GM23248 (cell line): ENCODE measurements at regions not wholly inside any gene's neighbourhood (a gene's known extent, or its start where the extent isn't known, plus 50 kb on each side); places are given as distances from the start of the nearest gene placed in this dataset.

Experiments
- DNase-seq: peaks from one replicate; pipeline ENCODE4 v3.0.0-alpha.2; 2015
- H2AFZ ChIP-seq: fragments of 200-600 bp; sonication (generic); 2 replicates; pipeline ENCODE4 v1.6.1; 2016; ENCODE audit warnings: antibody characterized with exemption
- H3F3A ChIP-seq: fragments of 200-600 bp; sonication (generic); 2 replicates; pipeline ENCODE4 v1.6.1; 2016; ENCODE audit warnings: mild to moderate bottlenecking, antibody characterized with exemption, mixed run types; ENCODE audit not compliant: insufficient read depth
- H3K27ac ChIP-seq: fragments of 200-600 bp; sonication (generic); 2 replicates; pipeline ENCODE4 v1.5.1; 2016; ENCODE audit warnings: mild to moderate bottlenecking
- H3K27me3 ChIP-seq: fragments of 200-600 bp; sonication (generic); replicated peaks from 2 replicates; pipeline ENCODE4 v1.6.1; 2016; ENCODE audit warnings: mild to moderate bottlenecking; ENCODE audit not compliant: insufficient read depth
- H3K36me3 ChIP-seq: fragments of 200-600 bp; sonication (generic); 2 replicates; pipeline ENCODE4 v1.6.1; 2016; ENCODE audit warnings: low read depth, mild to moderate bottlenecking
- H3K4me1 ChIP-seq: fragments of 200-600 bp; sonication (generic); 2 replicates; pipeline ENCODE4 v1.6.1; 2016; ENCODE audit warnings: mild to moderate bottlenecking; ENCODE audit not compliant: insufficient read depth
- H3K4me2 ChIP-seq: fragments of 200-600 bp; sonication (generic); one replicate; pipeline ENCODE4 v1.6.1; 2016; ENCODE audit warnings: mild to moderate bottlenecking; ENCODE audit not compliant: unreplicated experiment
- H3K4me3 ChIP-seq: fragments of 200-600 bp; sonication (generic); 2 replicates; pipeline ENCODE4 v1.5.1; 2016; ENCODE audit warnings: mild to moderate bottlenecking
- H3K79me2 ChIP-seq: fragments of 200-600 bp; sonication (generic); 2 replicates; pipeline ENCODE4 v1.6.1; 2016; ENCODE audit warnings: mild to moderate bottlenecking; ENCODE audit not compliant: insufficient read depth
- H3K9ac ChIP-seq: fragments of 200-600 bp; sonication (generic); 2 replicates; pipeline ENCODE4 v1.6.1; 2016; ENCODE audit warnings: mild to moderate bottlenecking
- H3K9me2 ChIP-seq: fragments of 200-600 bp; sonication (generic); 2 replicates; pipeline ENCODE4 v1.6.1; 2016; ENCODE audit warnings: mixed run types, mild to moderate bottlenecking, moderate library complexity; ENCODE audit not compliant: insufficient read depth
- H3K9me3 ChIP-seq: fragments of 200-600 bp; sonication (generic); one replicate; pipeline ENCODE4 v1.6.1; 2017; ENCODE audit warnings: low read depth
- H4K20me1 ChIP-seq: fragments of 200-600 bp; sonication (generic); 2 replicates; pipeline ENCODE4 v1.6.0; 2016; ENCODE audit not compliant: insufficient read depth
- EZH2 ChIP-seq: fragments of 200-600 bp; sonication (generic); IDR thresholded peaks from 2 replicates; pipeline ENCODE4 v1.6.1; 2018; ENCODE audit warnings: antibody characterized with exemption, mild to moderate bottlenecking; ENCODE audit not compliant: insufficient read depth, poor library complexity, severe bottlenecking
- EZH2phosphoT487 ChIP-seq: fragments of 200-600 bp; sonication (generic); IDR thresholded peaks from 2 replicates; pipeline ENCODE4 v1.6.1; 2018; ENCODE audit warnings: antibody characterized with exemption, moderate library complexity, mild to moderate bottlenecking, low read depth; ENCODE audit not compliant: insufficient read depth
- WGBS, 2 experiments: methylation state at CpG; one replicate each; pipeline ENCODE4 v1.1.6; 2015 to 2017; ENCODE audit warnings: low lambda C conversion rate in 2 of 2, low coverage in 1 of 2; ENCODE audit errors: missing lambda C conversion rate in 2 of 2; 5-methylcytosine and 5-hydroxymethylcytosine counted together
- in situ Hi-C: fragments of 300-500 bp; cut with MboI; formaldehyde crosslinking; loops from 2 replicates; pipeline ENCODE4 v1.15.0; 2020

DNA sequence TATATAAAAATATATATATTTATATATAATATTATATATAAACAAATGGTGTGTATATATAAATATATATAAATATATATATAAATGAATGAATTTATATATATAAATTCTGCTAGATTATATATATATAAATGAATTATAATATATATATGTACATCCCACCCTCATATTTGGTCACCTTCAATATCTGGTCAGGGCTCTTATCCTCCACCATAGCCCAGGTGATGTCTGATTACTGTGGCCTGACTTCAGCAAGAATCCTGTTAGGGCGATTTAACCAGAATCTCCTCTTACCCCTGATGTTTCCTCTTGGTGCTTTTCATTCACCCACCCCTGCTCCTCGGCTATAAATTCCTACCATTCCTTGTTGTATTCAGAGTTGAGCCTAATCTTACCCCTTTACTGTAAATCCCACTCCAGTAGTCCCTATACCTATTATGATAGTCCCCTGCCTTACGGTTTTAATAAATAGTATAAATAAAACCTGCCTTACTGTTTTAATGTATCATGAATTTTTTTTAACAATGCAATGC lies 439.6 kb downstream of the PLOD2 start:
- no peak overlapping the region for H3K4me2 ChIP-seq
- DNase-seq, result no peak
- no peaks in the 10 kb centered on the region for H3K79me2 ChIP-seq
- H3K4me3 ChIP-seq, result no peak overlapping the region
- H3K4me1 ChIP-seq, result no peaks in the 10 kb centered on the region
- no peaks in the 10 kb centered on the region for H3K9me3 ChIP-seq
- H2AFZ ChIP-seq, result no peak overlapping the region
- H3K36me3 ChIP-seq, result no peaks in the 10 kb centered on the region
- TF ChIP-seq EZH2, result no peak
- no peak for TF ChIP-seq EZH2phosphoT487
- no peaks in the 10 kb centered on the region for H3F3A ChIP-seq
- H4K20me1 ChIP-seq, result no peaks in the 10 kb centered on the region
- no peaks in the 10 kb centered on the region for H3K27me3 ChIP-seq
- no peak overlapping the region for H3K9ac ChIP-seq
- in situ Hi-C loops, result no loop called here
- WGBS, 2 experiments, result 55 to 56% methylated on average over 3 of the region's 3 CpGs
- H3K27ac ChIP-seq, result no peak overlapping the region
- no peaks in the 10 kb centered on the region for H3K9me2 ChIP-seq

DNA sequence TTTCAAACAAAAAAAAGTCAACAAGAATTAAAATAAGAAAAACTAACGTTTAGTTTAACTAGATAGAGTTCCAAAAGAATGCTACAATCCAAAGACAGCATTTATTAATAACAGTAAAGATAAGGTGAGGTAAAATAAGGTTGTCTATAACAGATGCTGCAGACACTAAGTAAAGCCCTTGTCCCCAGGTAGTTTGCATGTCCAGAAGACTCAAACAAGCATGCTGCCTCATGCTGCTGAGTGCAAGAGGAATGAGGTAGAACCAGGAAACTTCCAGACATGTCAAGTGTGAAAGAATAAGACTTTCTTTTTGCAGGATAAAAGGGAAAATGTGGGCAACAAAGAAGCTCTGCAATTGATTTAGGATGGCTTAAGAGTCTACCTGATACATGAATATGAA lies 439.2 kb downstream of the PLOD2 start:
- H3K9me2 ChIP-seq, result no peaks in the 10 kb centered on the region

DNA sequence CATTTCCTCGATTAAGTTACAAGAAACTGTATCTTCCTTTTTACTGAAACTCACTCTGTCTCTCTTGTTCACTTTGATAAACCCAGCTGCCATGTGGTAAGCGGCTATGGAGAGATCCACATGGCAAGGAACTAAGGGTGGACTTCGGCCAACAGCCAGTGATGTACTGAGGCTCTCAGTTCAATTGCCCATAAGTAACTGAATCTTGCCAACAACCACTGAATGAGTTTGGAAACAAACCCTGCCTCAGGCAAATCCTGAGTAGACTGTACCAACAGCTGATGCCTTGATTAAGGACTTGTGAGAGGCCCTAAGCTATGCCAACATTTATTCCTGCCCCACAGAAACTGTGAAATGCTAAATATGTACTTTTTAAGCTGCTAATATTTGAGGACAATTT lies 433.5 kb downstream of the PLOD2 start:
- Histone ChIP-seq H3K79me2 (no peaks in the 10 kb centered on the region), H3K4me1 (no peaks in the 10 kb centered on the region)
- no peak for DNase-seq

More for the DNA sequence above, 439.2 kb downstream of the PLOD2 start:
- no peak overlapping the region for H3K27ac ChIP-seq
- H3K36me3 ChIP-seq, result no peaks in the 10 kb centered on the region
- no peaks in the 10 kb centered on the region for H3K4me1 ChIP-seq
- 23 to 26% methylated on average over 1 of the region's 1 CpG for WGBS, 2 experiments
- DNase-seq, result no peak
- H3K4me2 ChIP-seq, result no peak overlapping the region
- no peaks in the 10 kb centered on the region for H3F3A ChIP-seq
- H3K4me3 ChIP-seq, result no peak overlapping the region
- H3K27me3 ChIP-seq, result no peaks in the 10 kb centered on the region
- TF ChIP-seq EZH2phosphoT487, result no peak
- TF ChIP-seq EZH2, result no peak
- H4K20me1 ChIP-seq, result no peaks in the 10 kb centered on the region
- no peak overlapping the region for H3K9ac ChIP-seq
- no peaks in the 10 kb centered on the region for H3K79me2 ChIP-seq
- no peak overlapping the region for H2AFZ ChIP-seq
- in situ Hi-C loops, result no loop called here
- H3K9me3 ChIP-seq, result no peaks in the 10 kb centered on the region

DNA sequence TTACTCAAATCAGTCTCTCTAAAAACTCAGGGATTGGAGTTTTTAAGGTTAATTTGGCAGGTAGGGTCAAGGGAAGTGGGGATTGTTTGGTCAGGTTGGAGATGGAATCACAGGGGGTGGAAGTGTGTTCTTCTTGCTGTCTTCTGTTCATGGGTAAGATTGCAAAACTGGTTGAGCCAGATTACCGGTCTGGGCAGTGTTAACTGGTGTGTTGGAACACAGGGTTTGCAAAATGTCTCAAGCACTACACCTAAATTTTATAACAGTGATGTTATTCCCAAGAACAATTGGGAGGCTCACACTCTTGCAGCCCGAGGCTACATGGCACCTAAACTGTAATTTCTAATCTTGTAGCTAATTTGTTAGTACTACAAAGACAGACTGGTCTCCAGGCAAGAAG lies 425.4 kb downstream of the PLOD2 start:
- Histone ChIP-seq H3K4me1 (no peaks in the 10 kb centered on the region), H3K4me2 (no peak overlapping the region), H3K4me3 (no peak overlapping the region), H3K9me2 (no peaks in the 10 kb centered on the region), H4K20me1 (no peaks in the 10 kb centered on the region), H3K27me3 (no peaks in the 10 kb centered on the region), H3F3A (no peaks in the 10 kb centered on the region), H2AFZ (no peak overlapping the region), H3K27ac (no peak overlapping the region), H3K79me2 (no peaks in the 10 kb centered on the region), H3K9ac (no peak overlapping the region), H3K9me3 (no peaks in the 10 kb centered on the region), H3K36me3 (no peaks in the 10 kb centered on the region)
- no peak for TF ChIP-seq EZH2
- no peak for TF ChIP-seq EZH2phosphoT487
- DNase-seq, result no peak
- WGBS, 2 experiments, result 24 to 28% methylated on average over 2 of the region's 2 CpGs
- in situ Hi-C loops, result no loop called here

More for the DNA sequence above, 433.5 kb downstream of the PLOD2 start:
- no peaks in the 10 kb centered on the region for H3K9me3 ChIP-seq
- no peak overlapping the region for H3K9ac ChIP-seq
- no peaks in the 10 kb centered on the region for H3K36me3 ChIP-seq
- no peaks in the 10 kb centered on the region for H3F3A ChIP-seq
- no peaks in the 10 kb centered on the region for H3K27me3 ChIP-seq
- H3K9me2 ChIP-seq, result no peaks in the 10 kb centered on the region
- in situ Hi-C loops, result no loop called here
- 46 to 53% methylated on average over 3 of the region's 3 CpGs for WGBS, 2 experiments
- no peak overlapping the region for H3K4me2 ChIP-seq
- H3K27ac ChIP-seq, result no peak overlapping the region
- H2AFZ ChIP-seq, result no peak overlapping the region
- no peak overlapping the region for H3K4me3 ChIP-seq
- no peak for TF ChIP-seq EZH2
- TF ChIP-seq EZH2phosphoT487, result no peak
- no peaks in the 10 kb centered on the region for H4K20me1 ChIP-seq

DNA sequence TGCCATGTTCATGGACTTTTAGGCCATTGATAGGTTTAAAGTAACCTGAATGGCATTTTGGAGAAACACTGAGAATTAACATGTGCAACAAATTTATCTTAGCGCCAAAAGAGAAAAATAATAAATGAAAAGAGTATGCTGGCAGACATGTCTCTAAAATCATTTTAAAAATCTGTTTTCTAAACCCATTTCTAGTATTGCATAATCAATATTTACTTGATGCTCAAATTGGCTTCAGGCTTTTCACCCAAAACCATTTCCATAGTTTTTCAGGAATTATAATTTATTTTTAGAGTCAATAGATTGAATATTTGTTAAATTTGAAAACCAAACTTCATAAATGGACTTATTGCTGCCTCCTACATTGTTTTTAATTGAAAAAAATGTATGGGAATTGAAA lies 423.0 kb downstream of the PLOD2 start:
- no peak for TF ChIP-seq EZH2phosphoT487
- TF ChIP-seq EZH2, result no peak

More for the DNA sequence above, 423.0 kb downstream of the PLOD2 start:
- Histone ChIP-seq H3K36me3 (no peaks in the 10 kb centered on the region), H3K27ac (no peak overlapping the region), H3K9me3 (no peaks in the 10 kb centered on the region), H3K27me3 (no peaks in the 10 kb centered on the region), H3K4me1 (no peaks in the 10 kb centered on the region), H3K4me3 (no peak overlapping the region), H3K9me2 (no peaks in the 10 kb centered on the region), H2AFZ (no peak overlapping the region), H3K4me2 (no peak overlapping the region), H3K9ac (no peak overlapping the region), H4K20me1 (no peaks in the 10 kb centered on the region), H3K79me2 (no peaks in the 10 kb centered on the region), H3F3A (no peaks in the 10 kb centered on the region)
- DNase-seq, result no peak
- 53 to 63% methylated on average over 1 of the region's 1 CpG for WGBS, 2 experiments
- in situ Hi-C loops, result no loop called here
